GM12873 (cell line): ENCODE measurements at regions not wholly inside any gene's neighbourhood (a gene's known extent, or its start where the extent isn't known, plus 50 kb on each side); places are given as distances from the start of the nearest gene placed in this dataset.

Experiments used
- TF ChIP-seq, protein P1 (sequence below): IDR thresholded peaks from 2 replicates; pipeline ENCODE4 v1.5.1; 2012; ENCODE audit warnings: low read depth, mild to moderate bottlenecking, moderate library complexity, low read length, control low read depth; ENCODE audit not compliant: insufficient read depth; ENCODE audit errors: missing control alignments

DNA sequence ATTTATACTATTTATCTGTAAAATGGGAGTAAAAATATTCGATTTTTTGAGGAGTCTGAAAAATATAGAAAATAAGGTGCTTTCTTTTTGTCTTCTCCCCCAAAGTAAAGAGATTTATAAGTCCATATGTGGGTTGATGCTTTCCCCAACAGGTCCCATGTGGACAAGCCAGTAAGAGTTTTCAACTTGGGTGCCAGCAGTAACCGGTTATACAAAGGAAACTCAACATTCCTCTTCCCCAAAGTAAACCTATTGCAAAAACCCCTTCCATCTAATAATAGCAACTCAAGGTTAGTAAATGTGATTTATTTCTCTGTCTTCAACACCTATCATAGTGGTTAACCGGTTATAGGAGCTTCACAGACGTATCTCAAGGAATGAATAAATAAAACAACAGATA lies 1206.9 kb upstream of the SEL1L start:
- TF ChIP-seq, protein P1, sequence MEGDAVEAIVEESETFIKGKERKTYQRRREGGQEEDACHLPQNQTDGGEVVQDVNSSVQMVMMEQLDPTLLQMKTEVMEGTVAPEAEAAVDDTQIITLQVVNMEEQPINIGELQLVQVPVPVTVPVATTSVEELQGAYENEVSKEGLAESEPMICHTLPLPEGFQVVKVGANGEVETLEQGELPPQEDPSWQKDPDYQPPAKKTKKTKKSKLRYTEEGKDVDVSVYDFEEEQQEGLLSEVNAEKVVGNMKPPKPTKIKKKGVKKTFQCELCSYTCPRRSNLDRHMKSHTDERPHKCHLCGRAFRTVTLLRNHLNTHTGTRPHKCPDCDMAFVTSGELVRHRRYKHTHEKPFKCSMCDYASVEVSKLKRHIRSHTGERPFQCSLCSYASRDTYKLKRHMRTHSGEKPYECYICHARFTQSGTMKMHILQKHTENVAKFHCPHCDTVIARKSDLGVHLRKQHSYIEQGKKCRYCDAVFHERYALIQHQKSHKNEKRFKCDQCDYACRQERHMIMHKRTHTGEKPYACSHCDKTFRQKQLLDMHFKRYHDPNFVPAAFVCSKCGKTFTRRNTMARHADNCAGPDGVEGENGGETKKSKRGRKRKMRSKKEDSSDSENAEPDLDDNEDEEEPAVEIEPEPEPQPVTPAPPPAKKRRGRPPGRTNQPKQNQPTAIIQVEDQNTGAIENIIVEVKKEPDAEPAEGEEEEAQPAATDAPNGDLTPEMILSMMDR = no peak

DNA sequence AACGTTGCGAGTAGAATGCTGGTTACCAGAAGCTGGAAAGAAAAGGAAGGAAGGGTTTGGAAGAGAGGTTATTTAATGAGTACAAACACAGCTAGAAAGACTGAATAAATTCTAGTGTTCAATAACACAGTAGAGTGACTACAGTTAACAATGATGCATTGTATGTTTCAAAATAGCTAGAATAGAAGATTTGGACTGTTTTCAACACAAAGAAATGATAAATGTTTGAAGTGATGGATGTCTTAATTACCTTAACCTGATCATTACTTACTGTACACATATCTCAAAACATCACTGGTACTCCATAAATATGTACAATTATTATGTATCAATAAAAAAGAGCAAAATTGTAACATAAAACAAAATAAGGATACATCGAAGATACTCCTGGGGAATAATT lies 1221.8 kb upstream of the SEL1L start:
- TF ChIP-seq, protein P1 = no peak

DNA sequence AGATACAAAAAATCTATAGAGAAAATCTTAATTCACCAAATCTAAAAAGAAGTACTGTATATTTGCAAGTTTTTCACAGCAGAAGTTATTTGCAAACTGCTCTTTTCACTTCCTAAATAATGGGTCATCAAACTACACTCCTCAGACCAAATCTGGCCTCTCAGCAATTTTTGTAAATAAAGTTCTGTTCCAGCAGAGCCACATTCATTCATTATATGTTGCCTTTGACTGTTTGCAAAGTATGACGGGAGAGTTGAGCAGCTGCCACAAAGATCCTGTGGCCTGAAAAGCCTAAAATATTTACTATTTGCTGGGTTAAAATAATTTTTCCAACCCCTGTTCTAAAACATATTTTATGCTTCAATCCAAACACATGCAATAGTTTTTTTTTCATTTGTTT lies 1222.3 kb upstream of the SEL1L start:
- TF ChIP-seq, protein P1 = no peak

DNA sequence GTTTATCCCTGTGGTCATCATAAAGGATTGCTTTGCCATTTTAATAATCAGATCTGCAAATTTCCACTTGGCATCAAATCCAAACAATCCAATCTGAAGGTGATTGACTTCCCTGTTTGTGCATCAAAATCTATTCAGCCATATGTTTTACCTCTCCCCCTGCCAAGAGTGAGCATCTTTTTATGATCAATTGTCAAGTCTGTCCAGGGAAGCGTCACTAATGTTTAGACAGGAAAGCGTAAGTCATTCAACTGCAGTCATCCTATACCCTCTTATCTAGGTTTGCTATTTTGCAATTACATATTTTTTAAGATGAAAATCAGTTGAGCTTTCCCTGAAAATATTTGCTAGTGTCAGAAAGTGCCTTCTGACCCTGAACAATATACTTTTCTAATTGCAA lies 1224.1 kb upstream of the SEL1L start:
- TF ChIP-seq, protein P1 = no peak

DNA sequence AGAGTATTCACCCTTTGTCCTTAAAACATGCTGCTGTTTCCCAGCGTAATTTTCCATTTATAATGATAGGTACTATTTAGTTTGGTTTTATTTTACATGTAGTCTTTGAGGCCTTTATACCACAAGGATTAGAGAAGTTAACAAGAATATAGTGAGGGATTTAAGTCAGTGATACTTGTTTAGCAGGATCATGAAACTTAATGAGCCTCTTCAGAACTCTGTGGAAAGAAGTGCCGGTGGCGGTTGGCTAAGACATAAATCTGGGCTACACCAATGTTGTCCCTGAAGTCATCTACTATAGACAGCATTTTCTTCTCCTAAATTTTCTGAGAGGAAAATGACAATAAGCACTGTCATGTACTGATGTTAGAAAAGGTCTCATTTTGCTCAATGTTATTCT lies 1226.0 kb upstream of the SEL1L start:
- TF ChIP-seq, protein P1 = no peak

DNA sequence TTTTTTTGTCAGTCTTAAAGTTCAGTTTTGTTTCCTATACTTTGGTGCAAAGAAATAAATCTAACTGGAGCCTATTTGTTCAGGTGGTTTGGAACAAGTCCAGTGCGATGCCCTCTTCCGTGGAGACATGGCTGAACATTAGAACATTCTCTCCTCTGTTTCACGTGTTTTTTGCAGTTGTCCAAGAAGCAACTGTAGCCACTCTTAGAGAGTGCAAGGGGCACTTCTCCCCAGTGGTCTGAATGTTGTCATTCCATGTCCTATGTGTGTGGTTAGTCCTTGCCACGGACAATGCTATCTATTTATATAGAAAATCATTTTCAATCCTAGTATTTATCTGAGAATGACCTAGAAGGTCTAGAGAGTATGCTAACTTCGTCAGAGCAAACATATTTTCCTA lies 1232.5 kb upstream of the SEL1L start:
- TF ChIP-seq, protein P1 = no peak

DNA sequence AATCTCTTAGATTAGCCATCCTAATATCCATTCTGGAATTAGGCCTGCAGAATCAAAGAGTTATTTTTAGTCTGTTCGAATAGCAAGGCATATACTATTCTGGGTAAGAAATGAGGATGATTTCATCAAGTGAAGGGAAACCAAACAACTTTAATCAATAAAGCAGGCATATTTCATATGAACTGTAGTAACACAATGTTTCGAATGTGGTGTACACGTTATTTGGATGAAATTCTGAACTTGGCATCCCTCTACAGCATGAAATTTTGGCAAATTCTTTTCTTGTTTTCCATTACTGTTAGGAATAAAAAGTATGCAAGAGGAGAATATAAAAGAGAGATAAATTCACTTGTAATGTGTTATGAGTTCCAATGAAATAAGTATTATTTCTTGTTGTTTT lies 1233.3 kb upstream of the SEL1L start:
- TF ChIP-seq, protein P1 = no peak
